Endothelial cell of umbilical vein (primary cell): ENCODE measurements at regions not wholly inside any gene's neighbourhood (a gene's known extent, or its start where the extent isn't known, plus 50 kb on each side); places are given as distances from the start of the nearest gene placed in this dataset.

Source experiments
- BruUV-seq: library from RNA; stranded (reverse); fragments of 400-500 nt; replicated peaks from 2 replicates; lab custom pipeline; 2021; lab: Mats Ljungman, UMichigan
- CTCF ChIA-PET: fragments of 300-600, 350-600 bp; sonication (Branson Sonifier 250); formaldehyde crosslinking; loops from one replicate; lab custom pipeline; 2021; ENCODE audit warnings: antibody characterized with exemption, inconsistent platforms; lab: Charles Lee
- POLR2A ChIA-PET: fragments of 300-600, 350-600 bp; sonication (Branson Sonifier 250); formaldehyde crosslinking; loops from one replicate; lab custom pipeline; 2021; ENCODE audit warnings: antibody characterized with exemption, inconsistent platforms; lab: Charles Lee
- DNase-seq: peaks from one replicate; pipeline ENCODE4 v3.0.0-alpha.2; 2011; ENCODE audit warnings: low read depth, low spot score
- FAIRE-seq: peaks from 2 replicates; lab custom pipeline; 2011; peaks lifted over from hg19 to GRCh38; lab: Jason Lieb, UNC
- H2AFZ ChIP-seq: 2 replicates; pipeline ENCODE4 v1.6.0; 2012; ENCODE audit warnings: low read depth, low read length, control low read depth, inconsistent platforms
- H3K27ac ChIP-seq: 2 replicates; pipeline ENCODE4 v1.5.1; 2011; ENCODE audit warnings: low read depth, mild to moderate bottlenecking, control low read depth, low read length, moderate library complexity; ENCODE audit not compliant: insufficient read depth
- H3K27me3 ChIP-seq, 2 experiments: 2 replicates each; pipeline versions ENCODE4 v1.6.0 to v1.6.1; 2011; ENCODE audit warnings: low read length in 2 of 2, mixed read lengths in 1 of 2; ENCODE audit not compliant: control insufficient read depth in 2 of 2, insufficient read depth in 2 of 2
- H3K36me3 ChIP-seq, 2 experiments: 2 replicates in 1 of 2; 3 replicates in 1 of 2; pipeline ENCODE4 v1.5.1; 2011; ENCODE audit warnings: low read length in 2 of 2, mild to moderate bottlenecking in 1 of 2, moderate library complexity in 1 of 2; ENCODE audit not compliant: control insufficient read depth in 2 of 2, insufficient read depth in 2 of 2; ENCODE audit errors: extremely low read depth in 1 of 2
- H3K4me1 ChIP-seq: 3 replicates; pipeline ENCODE4 v1.5.1; 2011; ENCODE audit warnings: mild to moderate bottlenecking, low read length; ENCODE audit not compliant: control insufficient read depth, insufficient read depth; ENCODE audit errors: extremely low read depth
- H3K4me2 ChIP-seq: 2 replicates; pipeline ENCODE4 v1.6.1; 2011; ENCODE audit warnings: low read length, control low read depth, mixed read lengths; ENCODE audit not compliant: insufficient read depth
- H3K4me3 ChIP-seq, 3 experiments: fragments of 200-600 bp in 1 of 3; sonication (generic), shearing (Covaris generic) in 1 of 3; replicated peaks in 1 of 3; 2 replicates each; pipeline ENCODE4 v1.5.1; 2011 to 2016; ENCODE audit warnings: control low read depth in 3 of 3, low read length in 3 of 3, mild to moderate bottlenecking in 2 of 3, inconsistent platforms in 1 of 3, low read depth in 1 of 3, moderate library complexity in 1 of 3; ENCODE audit not compliant: insufficient read depth in 1 of 3
- H3K79me2 ChIP-seq: 2 replicates; pipeline ENCODE4 v1.6.0; 2012; ENCODE audit warnings: low read length, inconsistent platforms; ENCODE audit not compliant: control insufficient read depth, insufficient read depth
- H3K9ac ChIP-seq: replicated peaks from 2 replicates; pipeline ENCODE3; 2011; ENCODE audit warnings: low read length, control low read depth; ENCODE audit not compliant: insufficient read depth; ENCODE audit errors: extremely low read depth
- H3K9me1 ChIP-seq: replicated peaks from 3 replicates; pipeline ENCODE4 v1.6.0; 2011; ENCODE audit warnings: mild to moderate bottlenecking, low read length; ENCODE audit not compliant: control insufficient read depth, insufficient read depth; ENCODE audit errors: extremely low read depth
- H3K9me3 ChIP-seq: replicated peaks from 2 replicates; pipeline ENCODE4 v1.5.1; 2012; ENCODE audit warnings: low read length, inconsistent platforms; ENCODE audit not compliant: control insufficient read depth, insufficient read depth
- H4K20me1 ChIP-seq: replicated peaks from 2 replicates; pipeline ENCODE3; 2011; ENCODE audit warnings: mild to moderate bottlenecking, low read length; ENCODE audit not compliant: control insufficient read depth, insufficient read depth; ENCODE audit errors: extremely low read depth
- EZH2 ChIP-seq: IDR thresholded peaks from 2 replicates; pipeline ENCODE4 v1.6.1; 2012; ENCODE audit warnings: borderline replicate concordance, low read depth, mild to moderate bottlenecking, moderate library complexity, low read length, inconsistent platforms; ENCODE audit not compliant: severe bottlenecking
- FOS ChIP-seq: IDR thresholded peaks from 2 replicates; pipeline ENCODE4 v1.6.1; 2011; ENCODE audit warnings: mild to moderate bottlenecking, low read length, moderate library complexity, borderline replicate concordance; ENCODE audit not compliant: insufficient read depth
- GATA2 ChIP-seq: IDR thresholded peaks from 2 replicates; pipeline ENCODE4 v1.7.0; 2011; ENCODE audit warnings: low read depth, mild to moderate bottlenecking, moderate library complexity, mixed read lengths, low read length; ENCODE audit not compliant: insufficient read length, insufficient read depth
- JUN ChIP-seq: IDR thresholded peaks from 2 replicates; pipeline ENCODE4 v1.6.1; 2011; ENCODE audit warnings: borderline replicate concordance, low read depth; ENCODE audit not compliant: insufficient read length, insufficient read depth
- MYC ChIP-seq: IDR thresholded peaks from one replicate; pipeline ENCODE4 v1.6.1; 2011; ENCODE audit warnings: mild to moderate bottlenecking, low read depth, low read length
- POLR2A ChIP-seq: IDR thresholded peaks from 2 replicates; pipeline ENCODE4 v1.6.1; 2012; ENCODE audit warnings: low read depth, mild to moderate bottlenecking, control low read depth, low read length
- POLR2AphosphoS5 ChIP-seq: IDR thresholded peaks from 2 replicates; pipeline ENCODE4 v1.6.1; 2012; ENCODE audit warnings: low read depth, mild to moderate bottlenecking, control low read depth, low read length, moderate library complexity; ENCODE audit not compliant: insufficient read depth
- dilution Hi-C: fragments of 300-500 bp; cut with MboI; formaldehyde crosslinking; loops from one replicate; pipeline ENCODE4 v1.15.0; 2019; ENCODE audit warnings: low sequenced_read_pairs; ENCODE audit not compliant: extremely low pct_ligation_motif_present
- intact Hi-C: fragments of 100-400 bp; cut with micrococcal nuclease; formaldehyde crosslinking; loops from one replicate; pipeline ENCODE4 v1.10.0; 2022
- TF ChIP-seq, protein P1 (sequence below): IDR thresholded peaks from 2 replicates; pipeline ENCODE4 v1.6.1; 2011; ENCODE audit not compliant: insufficient read depth, insufficient read length
- TF ChIP-seq, protein P2 (sequence below), 2 donors: IDR thresholded peaks; 1 replicate in 1 of 2; 2 replicates in 1 of 2; pipeline ENCODE4 v1.5.1; 2011; ENCODE audit warnings: low read length in 2 of 2, mild to moderate bottlenecking in 2 of 2, moderate library complexity in 2 of 2, control low read depth in 1 of 2, inconsistent platforms in 1 of 2, low read depth in 1 of 2; ENCODE audit not compliant: insufficient read depth in 1 of 2; ENCODE audit errors: extremely low read depth in 1 of 2

DNA sequence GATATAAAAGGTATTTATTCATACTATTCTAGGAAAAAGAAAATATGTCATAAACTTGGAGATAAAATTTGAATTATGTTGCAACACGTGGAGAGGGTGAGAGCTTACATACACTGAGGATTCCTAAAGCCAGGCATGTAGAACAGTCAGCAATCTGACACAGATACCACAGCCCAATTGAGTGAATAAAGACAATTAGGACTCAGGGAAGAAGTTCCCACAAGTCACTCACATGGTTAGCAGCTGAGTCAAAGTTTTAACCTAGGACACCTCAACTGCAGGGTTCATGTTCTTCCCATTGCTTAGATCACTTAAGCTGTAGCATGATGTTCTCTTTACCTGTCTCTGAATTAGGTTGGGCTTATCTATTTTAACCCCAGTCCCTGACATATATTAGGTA lies 189.5 kb downstream of the CMPK2 start:
- Histone ChIP-seq H3K9me3 (peaks cover 9% of the 10 kb centered on the region), H4K20me1 (no peaks in the 10 kb centered on the region), H3K4me3 (no peak overlapping the region), H3K79me2 (no peaks in the 10 kb centered on the region), H2AFZ (no peak overlapping the region), H3K9ac (no peak overlapping the region), H3K36me3 (no peaks in the 10 kb centered on the region), H3K4me2 (no peak overlapping the region), H3K4me1 (no peaks in the 10 kb centered on the region), H3K9me1 (no peaks in the 10 kb centered on the region), H3K27ac (no peak overlapping the region), H3K27me3 (no peaks in the 10 kb centered on the region)
- dilution Hi-C loops = no loop called here
- DNase-seq = no peak
- BruUV-seq = no TSS peak
- ChIA-PET POLR2A (no interaction called here), CTCF (no interaction called here)
- TF ChIP-seq FOS (no peak), EZH2 (no peak), JUN (no peak), MYC (no peak), POLR2A (no peak), POLR2AphosphoS5 (no peak), GATA2 (no peak)
- TF ChIP-seq, protein P1, sequence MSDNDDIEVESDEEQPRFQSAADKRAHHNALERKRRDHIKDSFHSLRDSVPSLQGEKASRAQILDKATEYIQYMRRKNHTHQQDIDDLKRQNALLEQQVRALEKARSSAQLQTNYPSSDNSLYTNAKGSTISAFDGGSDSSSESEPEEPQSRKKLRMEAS = no peak
- TF ChIP-seq, protein P2, sequence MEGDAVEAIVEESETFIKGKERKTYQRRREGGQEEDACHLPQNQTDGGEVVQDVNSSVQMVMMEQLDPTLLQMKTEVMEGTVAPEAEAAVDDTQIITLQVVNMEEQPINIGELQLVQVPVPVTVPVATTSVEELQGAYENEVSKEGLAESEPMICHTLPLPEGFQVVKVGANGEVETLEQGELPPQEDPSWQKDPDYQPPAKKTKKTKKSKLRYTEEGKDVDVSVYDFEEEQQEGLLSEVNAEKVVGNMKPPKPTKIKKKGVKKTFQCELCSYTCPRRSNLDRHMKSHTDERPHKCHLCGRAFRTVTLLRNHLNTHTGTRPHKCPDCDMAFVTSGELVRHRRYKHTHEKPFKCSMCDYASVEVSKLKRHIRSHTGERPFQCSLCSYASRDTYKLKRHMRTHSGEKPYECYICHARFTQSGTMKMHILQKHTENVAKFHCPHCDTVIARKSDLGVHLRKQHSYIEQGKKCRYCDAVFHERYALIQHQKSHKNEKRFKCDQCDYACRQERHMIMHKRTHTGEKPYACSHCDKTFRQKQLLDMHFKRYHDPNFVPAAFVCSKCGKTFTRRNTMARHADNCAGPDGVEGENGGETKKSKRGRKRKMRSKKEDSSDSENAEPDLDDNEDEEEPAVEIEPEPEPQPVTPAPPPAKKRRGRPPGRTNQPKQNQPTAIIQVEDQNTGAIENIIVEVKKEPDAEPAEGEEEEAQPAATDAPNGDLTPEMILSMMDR (IDR thresholded peaks at IDR 0.05; ENCODE audit: extremely low read depth in 1 of 2, insufficient read depth in 1 of 2, low read depth in 1 of 2, low read length in 2 of 2) = no peak
- no peak for FAIRE-seq
- intact Hi-C loops = no loop called here
